ENCODE measurements at regions not wholly inside any gene's neighbourhood (a gene's known extent, or its start where the extent isn't known, plus 50 kb on each side); places are given as distances from the start of the nearest gene placed in this dataset.

- Mint-ChIP-seq H3K4me3 (no peak overlapping the region), H3K27me3 (no peaks in the 10 kb centered on the region)
These were observed 259.8 kb upstream of the CLNK start for GRCh38 chr4:10944321-10944720.

GRCh38 chr4:10942156-10942555, 257.6 kb upstream of the CLNK start:
- Mint-ChIP-seq H3K4me3 (no peak overlapping the region), H3K36me3 (ENCODE audit: low read depth) (no peaks in the 10 kb centered on the region), H3K4me1 (ENCODE audit: low read depth) (no peaks in the 10 kb centered on the region), H3K27me3 (no peaks in the 10 kb centered on the region), H3K9me3 (peaks cover 24% of the 10 kb centered on the region), H3K27ac (no peak overlapping the region)
- intact Hi-C loops (cut with micrococcal nuclease): no loop called here

More at GRCh38 chr4:10944321-10944720, 259.8 kb upstream of the CLNK start:
- no peak overlapping the region for H3K27ac Mint-ChIP-seq
- H3K36me3 Mint-ChIP-seq (ENCODE audit: low read depth): no peaks in the 10 kb centered on the region
- peaks cover 19% of the 10 kb centered on the region for H3K9me3 Mint-ChIP-seq
- no peaks in the 10 kb centered on the region for H3K4me1 Mint-ChIP-seq (ENCODE audit: low read depth)
- intact Hi-C loops (cut with micrococcal nuclease): no loop called here

GRCh38 chr4:10929818-10930217, 245.2 kb upstream of the CLNK start:
- no peak overlapping the region for H3K27ac Mint-ChIP-seq
- intact Hi-C loops (cut with micrococcal nuclease): no loop called here
- H3K4me3 Mint-ChIP-seq: no peak overlapping the region
- no peaks in the 10 kb centered on the region for H3K9me3 Mint-ChIP-seq
- H3K27me3 Mint-ChIP-seq: no peaks in the 10 kb centered on the region
- no peaks in the 10 kb centered on the region for H3K4me1 Mint-ChIP-seq (ENCODE audit: low read depth)
- H3K36me3 Mint-ChIP-seq (ENCODE audit: low read depth): no peaks in the 10 kb centered on the region

- H3K4me3 Mint-ChIP-seq: no peak overlapping the region
- no peaks in the 10 kb centered on the region for H3K27me3 Mint-ChIP-seq
- intact Hi-C loops (cut with micrococcal nuclease): no loop called here
- no peaks in the 10 kb centered on the region for H3K4me1 Mint-ChIP-seq (ENCODE audit: low read depth)
- H3K36me3 Mint-ChIP-seq (ENCODE audit: low read depth): no peaks in the 10 kb centered on the region
- H3K27ac Mint-ChIP-seq: no peak overlapping the region
- no peaks in the 10 kb centered on the region for H3K9me3 Mint-ChIP-seq
These were observed 241.4 kb upstream of the CLNK start for GRCh38 chr4:10925996-10926395.

GRCh38 chr4:10924274-10924673, 239.7 kb upstream of the CLNK start:
- Mint-ChIP-seq H3K4me3 (no peak overlapping the region), H3K4me1 (ENCODE audit: low read depth) (no peaks in the 10 kb centered on the region), H3K27me3 (no peaks in the 10 kb centered on the region), H3K9me3 (no peaks in the 10 kb centered on the region), H3K36me3 (ENCODE audit: low read depth) (no peaks in the 10 kb centered on the region), H3K27ac (no peak overlapping the region)
- intact Hi-C loops (cut with micrococcal nuclease): no loop called here

- H3K36me3 Mint-ChIP-seq (ENCODE audit: low read depth): no peaks in the 10 kb centered on the region
- no peak overlapping the region for H3K27ac Mint-ChIP-seq
- H3K27me3 Mint-ChIP-seq: no peaks in the 10 kb centered on the region
- no peaks in the 10 kb centered on the region for H3K4me1 Mint-ChIP-seq (ENCODE audit: low read depth)
- no peak overlapping the region for H3K4me3 Mint-ChIP-seq
- no peaks in the 10 kb centered on the region for H3K9me3 Mint-ChIP-seq
- intact Hi-C loops (cut with micrococcal nuclease): no loop called here
These were observed 233.0 kb upstream of the CLNK start for GRCh38 chr4:10917566-10917965.

- Mint-ChIP-seq H3K4me1 (ENCODE audit: low read depth) (no peaks in the 10 kb centered on the region), H3K4me3 (no peak overlapping the region), H3K9me3 (no peaks in the 10 kb centered on the region), H3K27me3 (no peaks in the 10 kb centered on the region), H3K27ac (no peak overlapping the region), H3K36me3 (ENCODE audit: low read depth) (no peaks in the 10 kb centered on the region)
- intact Hi-C loops (cut with micrococcal nuclease): no loop called here
These were observed 213.5 kb upstream of the CLNK start for GRCh38 chr4:10898072-10898471.

GRCh38 chr4:10897076-10897475, 212.5 kb upstream of the CLNK start:
- no peaks in the 10 kb centered on the region for H3K9me3 Mint-ChIP-seq
- no peaks in the 10 kb centered on the region for H3K27me3 Mint-ChIP-seq
- H3K36me3 Mint-ChIP-seq (ENCODE audit: low read depth): no peaks in the 10 kb centered on the region
- intact Hi-C loops (cut with micrococcal nuclease): no loop called here
- no peak overlapping the region for H3K27ac Mint-ChIP-seq
- H3K4me1 Mint-ChIP-seq (ENCODE audit: low read depth): no peaks in the 10 kb centered on the region
- H3K4me3 Mint-ChIP-seq: no peak overlapping the region

- Mint-ChIP-seq H3K4me3 (no peak overlapping the region), H3K27me3 (no peaks in the 10 kb centered on the region), H3K27ac (no peak overlapping the region), H3K4me1 (ENCODE audit: low read depth) (no peaks in the 10 kb centered on the region), H3K9me3 (no peaks in the 10 kb centered on the region), H3K36me3 (ENCODE audit: low read depth) (no peaks in the 10 kb centered on the region)
- intact Hi-C loops (cut with micrococcal nuclease): no loop called here
These were observed 208.8 kb upstream of the CLNK start for GRCh38 chr4:10893395-10893794.

GRCh38 chr4:10891866-10892265, 207.3 kb upstream of the CLNK start:
- Mint-ChIP-seq H3K27ac (no peak overlapping the region), H3K36me3 (ENCODE audit: low read depth) (no peaks in the 10 kb centered on the region), H3K4me1 (ENCODE audit: low read depth) (no peaks in the 10 kb centered on the region), H3K27me3 (no peaks in the 10 kb centered on the region), H3K4me3 (no peak overlapping the region), H3K9me3 (no peaks in the 10 kb centered on the region)
- intact Hi-C loops (cut with micrococcal nuclease): no loop called here

- Mint-ChIP-seq H3K27me3 (no peaks in the 10 kb centered on the region), H3K27ac (no peak overlapping the region), H3K9me3 (no peaks in the 10 kb centered on the region), H3K36me3 (ENCODE audit: low read depth) (no peaks in the 10 kb centered on the region), H3K4me1 (ENCODE audit: low read depth) (no peaks in the 10 kb centered on the region), H3K4me3 (no peak overlapping the region)
- intact Hi-C loops (cut with micrococcal nuclease): no loop called here
These were observed 205.3 kb upstream of the CLNK start for GRCh38 chr4:10889819-10890218.

- intact Hi-C loops (cut with micrococcal nuclease): no loop called here
- H3K4me3 Mint-ChIP-seq: no peak overlapping the region
- H3K4me1 Mint-ChIP-seq (ENCODE audit: low read depth): no peaks in the 10 kb centered on the region
- H3K27me3 Mint-ChIP-seq: no peaks in the 10 kb centered on the region
- H3K27ac Mint-ChIP-seq: no peak overlapping the region
- no peaks in the 10 kb centered on the region for H3K9me3 Mint-ChIP-seq
- no peaks in the 10 kb centered on the region for H3K36me3 Mint-ChIP-seq (ENCODE audit: low read depth)
These were observed 195.0 kb upstream of the CLNK start for GRCh38 chr4:10879411-10880110.

GRCh38 chr4:10878861-10879260, 194.3 kb upstream of the CLNK start:
- no peaks in the 10 kb centered on the region for H3K9me3 Mint-ChIP-seq
- no peaks in the 10 kb centered on the region for H3K27me3 Mint-ChIP-seq
- no peak overlapping the region for H3K27ac Mint-ChIP-seq
- intact Hi-C loops (cut with micrococcal nuclease): no loop called here
- no peak overlapping the region for H3K4me3 Mint-ChIP-seq
- no peaks in the 10 kb centered on the region for H3K36me3 Mint-ChIP-seq (ENCODE audit: low read depth)
- H3K4me1 Mint-ChIP-seq (ENCODE audit: low read depth): no peaks in the 10 kb centered on the region

- no peaks in the 10 kb centered on the region for H3K27me3 Mint-ChIP-seq
- H3K4me1 Mint-ChIP-seq (ENCODE audit: low read depth): no peaks in the 10 kb centered on the region
- no peak overlapping the region for H3K27ac Mint-ChIP-seq
- no peaks in the 10 kb centered on the region for H3K9me3 Mint-ChIP-seq
- no peaks in the 10 kb centered on the region for H3K36me3 Mint-ChIP-seq (ENCODE audit: low read depth)
- H3K4me3 Mint-ChIP-seq: no peak overlapping the region
- intact Hi-C loops (cut with micrococcal nuclease): no loop called here
These were observed 192.5 kb upstream of the CLNK start for GRCh38 chr4:10877076-10877475.

- Mint-ChIP-seq H3K36me3 (ENCODE audit: low read depth) (no peaks in the 10 kb centered on the region), H3K27ac (no peak overlapping the region), H3K27me3 (no peaks in the 10 kb centered on the region), H3K4me1 (ENCODE audit: low read depth) (no peaks in the 10 kb centered on the region), H3K4me3 (no peak overlapping the region), H3K9me3 (no peaks in the 10 kb centered on the region)
- intact Hi-C loops (cut with micrococcal nuclease): no loop called here
These were observed 190.7 kb upstream of the CLNK start for GRCh38 chr4:10875144-10875799.
